ENCODE measurements at regions not wholly inside any gene's neighbourhood (a gene's known extent, or its start where the extent isn't known, plus 50 kb on each side); places are given as distances from the start of the nearest gene placed in this dataset.

DNA sequence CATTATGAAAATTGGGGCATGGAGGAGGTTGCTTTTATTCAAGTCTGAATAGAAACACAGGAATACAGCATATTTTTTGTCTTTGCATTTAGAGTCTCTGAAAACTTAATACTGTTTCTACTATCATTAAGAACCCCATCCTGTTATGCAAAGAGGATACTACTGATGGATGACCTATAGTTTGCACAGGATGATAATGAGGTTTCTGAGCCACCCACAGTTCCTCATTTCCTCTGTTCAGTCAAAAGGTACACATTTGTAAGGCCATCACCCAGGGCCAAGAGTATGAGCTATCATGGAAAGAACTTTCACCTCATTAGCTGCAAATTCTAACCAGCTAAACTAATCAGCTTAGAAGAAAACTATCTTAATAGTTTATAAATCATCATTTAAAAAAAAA is 213.0 kb upstream of the CHRM2 start:
- BruUV-seq (replicated peaks) = no TSS peak
- ChIA-PET CTCF (no interaction called here), POLR2A (no interaction called here)
- intact Hi-C loops (cut with micrococcal nuclease) (no loop called here), dilution Hi-C loops (cut with MboI; ENCODE audit: extremely low pct_ligation_motif_present, low sequenced_read_pairs) (no loop called here)
- Histone ChIP-seq H3K36me3 (ENCODE audit: control insufficient read depth in 2 of 2, extremely low read depth in 1 of 2, insufficient read depth in 2 of 2, low read length in 2 of 2) (no peaks in the 10 kb centered on the region), H3K4me2 (ENCODE audit: insufficient read depth, low read length) (no peak overlapping the region), H2AFZ (ENCODE audit: low read depth, low read length) (no peak overlapping the region), H3K27me3 (ENCODE audit: control insufficient read depth in 2 of 2, insufficient read depth in 2 of 2, low read length in 2 of 2) (no peaks in the 10 kb centered on the region), H3K9me3 (replicated peaks; ENCODE audit: control insufficient read depth, insufficient read depth, low read length) (no peaks in the 10 kb centered on the region), H3K4me1 (ENCODE audit: control insufficient read depth, extremely low read depth, insufficient read depth, low read length) (no peaks in the 10 kb centered on the region), H3K4me3 (replicated peaks in 1 of 3; ENCODE audit: insufficient read depth in 1 of 3, low read depth in 1 of 3, low read length in 3 of 3) (no peak overlapping the region), H3K27ac (ENCODE audit: insufficient read depth, low read depth, low read length) (no peak overlapping the region), H3K9ac (replicated peaks; ENCODE audit: extremely low read depth, insufficient read depth, low read length) (no peak overlapping the region), H4K20me1 (replicated peaks; ENCODE audit: control insufficient read depth, extremely low read depth, insufficient read depth, low read length) (no peaks in the 10 kb centered on the region), H3K9me1 (replicated peaks; ENCODE audit: control insufficient read depth, extremely low read depth, insufficient read depth, low read length) (no peaks in the 10 kb centered on the region), H3K79me2 (ENCODE audit: control insufficient read depth, insufficient read depth, low read length) (no peaks in the 10 kb centered on the region)
- TF ChIP-seq POLR2AphosphoS5 (IDR thresholded peaks at IDR 0.05; ENCODE audit: insufficient read depth, low read depth, low read length) (no peak), MYC (IDR thresholded peaks at IDR 0.05; ENCODE audit: low read depth, low read length) (no peak), JUN (IDR thresholded peaks at IDR 0.05; ENCODE audit: borderline replicate concordance, insufficient read depth, insufficient read length, low read depth) (no peak), GATA2 (IDR thresholded peaks at IDR 0.05; ENCODE audit: insufficient read depth, insufficient read length, low read depth, low read length) (no peak), EZH2 (IDR thresholded peaks at IDR 0.05; ENCODE audit: borderline replicate concordance, low read depth, low read length, severe bottlenecking) (no peak), POLR2A (IDR thresholded peaks at IDR 0.05; ENCODE audit: low read depth, low read length) (no peak), FOS (IDR thresholded peaks at IDR 0.05; ENCODE audit: borderline replicate concordance, insufficient read depth, low read length) (no peak)
- TF ChIP-seq, protein P1, sequence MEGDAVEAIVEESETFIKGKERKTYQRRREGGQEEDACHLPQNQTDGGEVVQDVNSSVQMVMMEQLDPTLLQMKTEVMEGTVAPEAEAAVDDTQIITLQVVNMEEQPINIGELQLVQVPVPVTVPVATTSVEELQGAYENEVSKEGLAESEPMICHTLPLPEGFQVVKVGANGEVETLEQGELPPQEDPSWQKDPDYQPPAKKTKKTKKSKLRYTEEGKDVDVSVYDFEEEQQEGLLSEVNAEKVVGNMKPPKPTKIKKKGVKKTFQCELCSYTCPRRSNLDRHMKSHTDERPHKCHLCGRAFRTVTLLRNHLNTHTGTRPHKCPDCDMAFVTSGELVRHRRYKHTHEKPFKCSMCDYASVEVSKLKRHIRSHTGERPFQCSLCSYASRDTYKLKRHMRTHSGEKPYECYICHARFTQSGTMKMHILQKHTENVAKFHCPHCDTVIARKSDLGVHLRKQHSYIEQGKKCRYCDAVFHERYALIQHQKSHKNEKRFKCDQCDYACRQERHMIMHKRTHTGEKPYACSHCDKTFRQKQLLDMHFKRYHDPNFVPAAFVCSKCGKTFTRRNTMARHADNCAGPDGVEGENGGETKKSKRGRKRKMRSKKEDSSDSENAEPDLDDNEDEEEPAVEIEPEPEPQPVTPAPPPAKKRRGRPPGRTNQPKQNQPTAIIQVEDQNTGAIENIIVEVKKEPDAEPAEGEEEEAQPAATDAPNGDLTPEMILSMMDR (IDR thresholded peaks at IDR 0.05; ENCODE audit: extremely low read depth in 1 of 2, insufficient read depth in 1 of 2, low read depth in 1 of 2, low read length in 2 of 2) = no peak
- TF ChIP-seq, protein P2, sequence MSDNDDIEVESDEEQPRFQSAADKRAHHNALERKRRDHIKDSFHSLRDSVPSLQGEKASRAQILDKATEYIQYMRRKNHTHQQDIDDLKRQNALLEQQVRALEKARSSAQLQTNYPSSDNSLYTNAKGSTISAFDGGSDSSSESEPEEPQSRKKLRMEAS (IDR thresholded peaks at IDR 0.05; ENCODE audit: insufficient read depth, insufficient read length) = no peak
- no peak for FAIRE-seq
- DNase-seq (ENCODE audit: low read depth, low spot score) = no peak

All from endothelial cell of umbilical vein (primary cell).